Stimulated activated CD8-positive, alpha-beta memory T cell treated with anti-CD3 and anti-CD28 coated beads, Interleukin-12 subunit alpha, Interleukin-12 subunit beta, amount 100 ng/mL, for 1 hour (primary cell): ENCODE measurements at regions not wholly inside any gene's neighbourhood (a gene's known extent, or its start where the extent isn't known, plus 50 kb on each side); places are given as distances from the start of the nearest gene placed in this dataset.
"Not testable (repeated sequence)": the region's sequence is repeated elsewhere in the genome, so short reads cannot be mapped to it uniquely, and the experiment has no call there.

Experiments used
- DNase-seq: peaks from one replicate; pipeline ENCODE4 v3.0.0-alpha.2; 2020; ENCODE audit warnings: low read depth

DNA sequence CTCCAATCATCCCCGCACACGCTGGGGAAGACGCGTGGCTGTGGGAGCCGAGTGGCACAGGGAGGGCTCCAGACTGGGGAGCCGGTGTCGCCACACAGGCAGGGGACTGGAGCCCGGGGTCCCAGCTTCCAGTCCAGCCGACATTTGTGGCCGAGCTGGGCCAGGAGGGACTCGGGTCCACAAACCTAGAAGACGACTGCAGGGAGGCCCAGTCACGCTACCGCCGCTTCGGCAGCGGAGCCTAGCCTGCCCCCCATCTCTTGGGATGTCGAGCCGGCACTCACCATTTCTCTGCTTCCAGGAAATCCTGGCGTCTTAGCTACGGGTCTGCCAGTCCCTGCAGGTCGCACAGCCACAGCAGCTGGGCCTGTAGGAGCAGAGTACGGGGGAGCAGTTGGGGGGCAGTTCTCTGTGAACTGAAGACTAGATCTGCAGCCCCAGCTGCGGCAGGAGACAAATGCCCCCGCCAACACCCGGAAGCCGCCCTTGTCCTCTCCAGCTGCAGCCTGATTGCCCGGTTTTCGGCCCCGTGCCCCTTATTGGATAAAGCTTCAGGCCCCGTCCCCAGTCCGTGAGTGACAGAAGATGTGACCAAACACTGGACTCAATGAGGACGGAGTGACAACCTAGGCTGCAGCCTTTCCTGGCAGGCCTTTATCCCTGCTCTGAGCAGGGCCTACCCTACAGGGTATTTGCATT is 270.7 kb downstream of the ZNF33B start:
- peak; percentile 0 for DNase-seq

DNA sequence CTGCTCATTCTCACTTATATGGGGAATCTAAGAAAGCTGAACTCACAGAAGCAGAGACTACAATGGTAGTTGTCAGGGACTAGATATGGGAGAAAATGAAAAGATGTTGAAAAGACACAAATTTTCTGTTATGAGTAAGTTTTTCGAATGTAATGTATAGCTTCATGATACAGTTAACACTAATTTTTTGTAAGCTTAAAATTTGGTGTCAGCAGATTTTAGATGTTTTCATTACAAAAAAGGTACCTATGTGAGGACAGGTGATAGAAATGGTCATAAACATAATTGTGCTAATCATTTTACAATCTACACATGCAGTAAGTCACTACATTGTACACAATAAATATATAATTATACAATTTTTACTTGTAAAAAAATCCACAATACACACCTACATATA is 286.6 kb downstream of the ZNF33B start:
- DNase-seq = no peak

DNA sequence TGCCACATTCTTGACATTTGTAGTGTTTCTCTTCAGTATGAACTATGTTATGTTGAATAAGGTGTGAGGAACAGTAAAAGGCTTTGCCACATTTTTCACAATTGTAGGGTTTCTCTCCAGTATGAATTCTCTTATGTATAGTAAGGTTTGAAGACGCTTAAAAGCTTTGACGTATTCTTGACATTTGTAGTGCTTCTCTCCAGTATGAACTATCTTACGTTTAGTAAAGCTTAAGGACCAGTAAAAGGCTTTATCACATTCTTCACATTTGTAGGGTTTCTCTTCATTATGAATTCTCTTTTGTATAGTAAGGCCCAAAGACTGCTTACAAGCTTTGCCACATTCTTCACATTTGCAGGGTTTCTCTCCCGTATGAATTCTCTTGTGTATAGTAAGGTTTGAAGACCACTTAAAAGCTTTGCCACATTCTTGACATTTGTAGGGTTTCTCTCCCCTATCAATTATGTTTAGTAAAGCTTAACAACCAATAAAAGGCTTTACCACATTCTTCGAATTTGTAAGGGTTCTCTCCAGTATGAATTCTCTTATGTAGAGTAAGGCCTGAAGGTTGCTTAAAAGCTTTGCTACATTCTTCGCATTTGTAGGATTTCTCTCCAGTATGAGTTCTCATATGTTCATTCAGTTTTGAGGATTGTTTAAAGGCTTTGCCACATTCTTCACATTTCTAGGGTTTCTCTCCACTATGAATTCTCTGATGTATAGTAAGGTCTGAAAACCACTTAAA is 301.6 kb downstream of the ZNF33B start:
- not testable (repeated sequence) for DNase-seq

DNA sequence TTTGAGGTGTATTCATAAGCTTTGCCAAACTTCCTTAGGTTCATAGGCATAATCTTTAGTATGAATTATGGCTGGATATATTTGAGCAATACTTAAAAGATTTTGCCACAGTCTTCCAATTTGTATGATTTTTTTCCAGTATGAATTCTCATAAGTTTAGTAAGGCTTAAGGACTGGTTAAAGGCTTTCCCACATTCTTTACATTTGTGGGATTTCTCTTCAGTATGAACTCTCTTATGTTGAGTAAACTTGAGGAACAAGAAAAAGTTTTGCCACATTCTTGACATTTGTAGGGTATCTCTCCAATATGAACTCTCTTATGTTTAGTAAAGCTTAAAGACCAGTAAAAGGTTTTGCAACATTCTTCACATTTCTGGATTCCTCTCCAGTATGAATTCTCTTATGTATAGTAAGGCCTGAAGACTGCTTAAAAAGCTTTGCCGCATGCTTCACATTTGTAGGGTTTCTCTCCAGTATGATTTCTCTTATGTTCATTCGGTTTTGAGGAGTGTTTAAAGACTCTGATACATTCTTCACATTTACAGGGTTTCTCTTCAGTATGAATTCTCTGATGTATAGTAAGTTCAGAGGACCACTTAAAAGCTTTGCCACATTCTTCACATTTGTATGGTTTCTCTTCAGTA is 302.6 kb downstream of the ZNF33B start:
- DNase-seq = not testable (repeated sequence)

DNA sequence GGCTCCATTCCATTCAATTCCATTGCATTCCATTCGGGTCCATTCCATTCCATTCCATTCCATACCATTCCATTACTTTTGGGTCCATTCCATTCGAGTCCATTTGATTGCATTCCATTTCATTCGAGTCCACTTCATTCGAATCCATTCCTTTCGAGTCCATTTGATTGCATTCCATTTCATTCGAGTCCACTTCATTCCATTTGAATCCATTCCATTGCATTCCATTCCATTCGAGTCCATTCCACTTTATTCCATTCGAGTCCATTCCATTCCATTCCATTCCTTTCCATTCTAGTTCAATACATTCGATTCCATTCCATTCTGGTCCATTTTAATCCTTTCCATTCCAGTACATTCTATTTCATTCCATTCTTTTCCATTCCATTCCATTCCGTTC is 334.0 kb downstream of the ZNF33B start:
- no peak for DNase-seq

DNA sequence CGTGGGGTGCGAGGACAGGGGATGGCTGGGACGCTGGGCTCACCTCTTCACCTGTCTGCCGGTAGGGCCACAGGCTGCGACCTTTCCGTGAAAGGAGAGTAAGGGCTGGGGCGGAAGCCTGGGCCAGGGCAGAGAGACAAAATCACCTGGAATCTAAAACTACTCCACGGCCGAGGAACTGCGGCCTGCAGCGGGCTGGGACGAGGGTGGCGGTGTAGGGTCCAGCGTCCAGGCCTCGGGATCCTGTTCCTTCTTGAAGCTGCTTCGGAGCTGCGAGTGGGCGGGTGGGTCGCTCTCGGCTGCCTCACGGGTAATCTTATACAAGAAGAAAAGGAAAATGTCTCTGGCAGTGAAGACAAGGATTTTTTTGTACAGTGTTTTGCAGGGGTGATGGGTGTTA is 356.5 kb downstream of the ZNF33B start:
- not testable (repeated sequence) for DNase-seq

DNA sequence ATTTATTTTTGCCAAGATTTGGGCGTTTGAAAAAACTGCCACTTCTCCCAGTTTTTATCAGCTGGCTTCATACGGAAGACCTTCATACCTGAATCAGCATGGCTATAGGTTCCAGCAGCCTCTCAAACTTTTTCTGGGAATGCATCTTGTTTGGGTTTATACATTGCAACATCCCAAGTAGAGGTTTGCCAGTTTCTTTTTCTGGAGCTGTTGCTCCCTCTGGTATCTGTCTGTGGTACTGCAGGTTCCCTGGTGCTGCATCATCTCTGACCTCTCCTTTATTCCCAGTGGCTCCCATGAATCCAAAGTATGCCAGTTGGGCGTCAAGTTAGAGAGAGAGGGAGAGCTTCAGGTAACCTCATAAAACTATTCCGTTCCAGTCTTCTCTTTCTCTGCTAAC is 368.6 kb downstream of the ZNF33B start:
- DNase-seq = not testable (repeated sequence)

DNA sequence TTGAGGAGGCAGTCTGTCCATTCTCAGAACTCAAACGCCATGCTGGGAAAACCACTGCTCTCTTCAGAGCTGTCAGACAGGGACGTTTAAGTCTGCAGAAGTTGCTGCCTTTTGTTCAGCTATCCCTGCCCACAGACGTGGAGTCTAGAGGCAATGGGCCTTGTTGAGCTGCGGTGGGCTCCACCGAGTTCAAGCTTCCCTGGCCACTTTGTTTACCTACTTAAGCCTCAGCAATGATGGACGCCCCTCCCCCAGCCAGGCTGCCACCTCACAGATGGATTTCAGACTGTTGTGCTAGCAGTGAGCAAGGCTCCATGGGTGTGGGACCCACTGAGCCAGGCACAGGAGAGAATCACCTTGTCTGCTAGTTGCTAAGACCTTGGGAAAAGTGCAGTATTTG is 375.1 kb downstream of the ZNF33B start:
- not testable (repeated sequence) for DNase-seq

DNA sequence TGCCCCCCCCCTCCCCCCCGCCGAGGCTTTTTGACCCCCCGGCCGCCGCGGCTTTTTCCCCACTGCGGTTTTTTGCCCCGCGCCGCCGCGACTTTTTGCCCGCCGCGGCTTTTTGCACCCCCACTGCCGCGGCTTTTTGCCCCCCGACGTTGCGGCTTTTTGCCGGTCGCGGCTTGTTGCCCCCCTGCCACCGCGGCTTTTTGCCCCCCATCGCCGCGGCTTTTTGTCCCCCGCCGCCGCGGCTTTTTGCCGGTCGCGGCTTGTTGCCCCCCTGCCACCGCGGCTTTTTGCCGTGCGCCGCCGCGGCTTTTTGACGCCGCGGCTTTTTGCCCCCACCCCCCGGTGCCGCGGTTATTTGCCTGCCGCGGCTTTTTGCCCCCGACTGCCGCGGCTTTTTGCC is 395.4 kb downstream of the ZNF33B start:
- DNase-seq = not testable (repeated sequence)

DNA sequence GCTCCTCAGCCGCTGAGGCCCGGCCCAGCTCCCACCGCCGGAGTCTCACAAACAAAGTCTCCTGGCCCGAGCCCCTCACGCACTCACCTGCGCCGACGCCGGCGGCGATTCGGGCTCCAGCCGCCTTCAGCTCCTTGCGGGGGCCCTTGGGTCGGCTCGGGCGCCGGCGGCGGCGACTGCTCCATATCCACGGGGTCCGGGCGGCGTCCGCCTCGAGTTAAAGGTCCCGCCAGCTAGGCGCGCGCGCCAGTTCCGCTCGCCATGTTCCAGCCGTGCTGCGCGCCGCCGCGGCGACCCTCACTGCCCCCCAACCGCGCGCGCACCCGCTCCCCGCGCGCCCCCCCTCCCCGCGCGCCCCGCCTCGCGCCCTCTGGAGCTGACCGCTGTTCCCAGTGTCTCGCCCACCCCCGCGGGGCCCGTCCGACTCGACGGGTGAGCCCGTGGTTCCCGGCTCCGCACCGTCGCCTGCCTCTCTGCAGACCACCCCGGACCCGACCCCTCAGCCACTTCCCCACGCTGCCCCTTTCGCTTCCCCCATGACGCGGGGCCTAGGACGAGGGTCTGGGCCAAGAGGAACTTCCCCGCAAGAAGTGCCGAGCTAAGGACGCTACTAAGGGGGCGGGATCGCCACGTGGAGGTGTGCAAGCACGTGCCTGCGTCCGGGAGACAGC is 396.1 kb downstream of the ZNF33B start:
- DNase-seq = no peak

DNA sequence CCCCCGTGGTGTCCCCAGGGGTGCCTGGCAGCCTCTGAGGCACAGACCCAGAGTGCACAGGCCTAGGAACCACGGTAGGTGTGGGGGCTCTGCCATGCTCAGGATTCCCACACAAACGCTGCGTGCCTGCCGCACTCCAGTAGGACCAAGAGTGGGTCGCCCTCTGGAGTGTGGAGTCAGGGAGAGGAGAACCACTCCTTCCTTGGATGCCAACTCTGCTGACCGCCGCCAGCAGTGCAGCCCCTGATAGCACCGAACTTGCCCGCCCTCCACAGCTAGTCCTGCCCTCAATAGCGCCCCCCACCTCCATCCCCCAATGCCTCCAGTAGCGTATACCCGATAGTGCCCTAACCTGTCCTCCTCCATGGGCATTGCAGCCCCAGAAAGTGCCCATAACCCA is 402.0 kb downstream of the ZNF33B start:
- DNase-seq = not testable (repeated sequence)

DNA sequence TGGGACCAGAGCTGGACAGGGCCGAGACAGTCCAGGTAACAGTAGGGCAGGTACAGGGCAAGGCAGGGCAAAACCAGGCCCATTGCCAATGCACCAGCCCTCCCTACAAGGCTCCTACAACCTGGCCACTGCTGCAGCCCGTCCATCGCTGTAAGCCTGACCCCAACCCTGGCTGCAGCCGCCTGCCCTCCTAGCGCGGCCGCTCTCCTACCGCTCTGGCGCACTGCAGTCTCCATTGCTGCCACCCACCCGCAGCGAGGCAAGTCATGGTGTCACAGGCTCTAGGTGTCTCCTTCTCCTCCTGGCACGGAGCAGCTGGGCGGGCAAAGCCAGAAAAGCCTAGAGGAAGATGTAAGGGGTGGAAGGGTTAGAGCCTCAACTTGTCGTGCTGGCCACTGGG is 402.6 kb downstream of the ZNF33B start:
- not testable (repeated sequence) for DNase-seq

DNA sequence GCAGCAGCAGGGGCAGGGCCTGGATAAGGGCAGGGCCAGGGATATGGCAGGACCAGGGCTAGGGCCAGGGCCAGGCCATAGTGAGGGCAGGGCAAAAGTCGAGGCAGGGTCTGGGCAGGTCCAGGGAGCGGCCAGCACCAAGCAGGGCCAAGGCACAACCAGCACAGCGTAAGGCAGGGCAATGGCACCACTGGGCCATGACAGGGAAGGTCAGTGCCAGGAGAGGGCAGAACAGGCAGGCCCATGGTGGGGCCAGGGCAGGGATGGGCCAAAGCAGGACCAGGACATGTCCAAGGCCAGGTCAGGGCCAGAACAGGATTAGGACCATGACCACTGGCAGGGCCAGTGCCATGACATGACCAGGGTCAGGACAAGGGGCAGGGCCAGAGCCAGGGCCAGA is 403.1 kb downstream of the ZNF33B start:
- DNase-seq = not testable (repeated sequence)

DNA sequence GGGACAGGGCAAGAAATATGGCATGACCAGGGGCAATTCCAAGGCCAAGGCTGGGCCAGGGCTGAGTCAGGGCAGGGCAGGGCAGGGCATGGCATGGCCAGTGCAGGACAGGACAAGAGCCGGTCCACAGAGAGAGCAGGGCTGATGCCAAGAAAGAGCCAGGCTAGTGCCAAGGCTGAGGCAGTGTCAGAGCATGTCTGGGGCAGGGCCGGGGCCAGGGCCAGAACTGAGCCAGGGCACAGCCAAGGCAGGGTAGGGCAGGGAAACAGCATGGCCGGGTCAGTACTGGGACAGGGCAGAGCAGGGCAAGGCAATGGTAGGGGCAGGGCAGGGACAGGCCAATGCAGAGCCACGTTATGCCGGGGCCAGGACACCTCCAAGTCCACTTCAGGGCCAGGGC is 403.9 kb downstream of the ZNF33B start:
- not testable (repeated sequence) for DNase-seq

DNA sequence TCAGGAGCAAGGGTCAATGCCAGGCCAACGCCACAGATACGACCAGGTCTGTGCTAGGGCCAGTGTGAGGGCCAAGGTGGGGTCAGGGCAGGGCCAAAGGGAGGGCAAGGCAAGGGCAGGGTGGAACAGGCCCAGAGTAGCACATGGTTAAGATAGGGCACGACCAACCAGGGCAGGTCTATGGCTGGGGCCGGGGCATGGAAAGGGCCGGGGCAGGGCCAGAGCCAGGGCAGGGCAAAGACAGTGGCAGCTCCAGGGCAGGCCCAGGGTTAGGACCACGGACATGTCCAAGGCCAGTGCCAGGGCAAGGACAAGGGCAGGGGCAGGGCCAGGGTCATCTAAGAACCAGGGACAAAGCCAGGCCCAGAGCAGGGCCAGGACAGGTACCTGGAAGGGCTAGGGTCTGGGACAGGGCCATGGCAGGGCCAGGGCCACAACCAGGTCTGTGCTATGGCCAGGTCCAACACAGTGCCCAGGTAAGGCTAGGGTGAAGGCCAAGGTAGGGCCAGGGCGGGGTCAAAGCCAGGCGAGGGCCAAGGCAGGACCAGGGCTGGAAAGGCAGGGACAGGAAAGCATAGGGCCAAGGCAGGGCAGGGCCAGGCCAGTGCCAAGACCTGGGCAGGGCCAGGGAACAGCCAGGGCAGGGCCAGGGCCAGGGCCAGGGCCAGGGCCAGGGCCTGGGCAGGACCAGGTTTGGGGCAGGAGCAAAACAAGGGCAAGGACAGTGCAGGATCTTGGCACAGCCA is 404.7 kb downstream of the ZNF33B start:
- DNase-seq = not testable (repeated sequence)

DNA sequence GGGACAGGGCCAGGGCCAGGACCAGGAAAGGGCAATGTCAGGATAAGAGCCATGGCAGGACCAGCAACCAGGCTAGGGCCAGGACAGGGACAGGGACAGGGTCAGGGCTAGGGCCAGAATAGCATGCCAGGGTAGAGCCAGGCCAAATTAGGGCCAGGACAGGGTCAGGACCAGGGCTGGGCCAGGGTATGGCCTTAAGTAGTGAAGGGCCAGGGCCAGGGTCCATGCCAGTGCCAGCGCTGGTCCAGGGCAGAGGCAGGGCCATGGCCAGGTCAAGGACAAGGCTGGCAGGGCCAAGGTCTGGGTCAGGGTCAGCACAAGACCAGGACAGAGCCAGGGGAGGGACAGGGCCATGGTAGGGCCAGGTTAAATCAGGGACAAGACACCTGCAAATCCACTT is 405.4 kb downstream of the ZNF33B start:
- DNase-seq = not testable (repeated sequence)

DNA sequence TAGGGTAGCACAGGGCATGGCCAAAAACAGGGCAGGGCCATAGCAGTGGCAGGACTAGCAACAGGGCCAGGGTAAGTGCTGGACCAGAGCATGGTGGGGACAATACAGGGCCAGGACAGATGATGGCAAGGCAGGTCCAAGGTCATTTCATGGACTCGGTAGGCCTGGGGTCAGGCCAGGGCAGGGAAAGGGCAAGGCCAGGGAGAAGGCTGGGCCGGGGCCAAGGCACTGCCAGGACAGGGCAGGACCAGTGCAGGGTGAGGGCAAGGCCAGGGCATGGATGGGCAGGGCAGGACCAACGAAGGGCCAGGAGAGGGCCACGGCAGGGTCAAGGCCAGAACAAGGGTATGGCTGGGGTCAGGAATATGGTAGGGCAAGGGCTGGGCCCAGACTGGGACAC is 407.6 kb downstream of the ZNF33B start:
- not testable (repeated sequence) for DNase-seq

DNA sequence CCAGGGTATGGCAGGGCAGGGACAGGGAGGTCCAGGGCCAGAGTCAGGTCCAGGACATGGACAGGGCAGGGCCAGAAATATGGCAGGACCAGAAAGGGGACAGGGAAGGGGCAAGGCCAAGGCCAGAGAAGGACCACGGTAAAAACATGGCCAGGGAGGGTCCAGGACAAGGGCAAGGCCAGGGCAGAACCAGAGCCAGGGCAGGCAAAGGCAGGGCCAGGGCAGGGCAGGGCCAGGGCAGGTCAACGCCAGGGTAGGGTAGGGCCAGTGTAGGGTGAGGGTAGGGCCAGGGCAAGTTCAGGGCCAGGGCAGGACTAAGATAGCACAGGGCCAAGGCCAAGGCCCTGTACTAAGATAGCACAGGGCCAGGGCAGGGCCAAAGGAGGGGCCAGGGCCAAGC is 408.3 kb downstream of the ZNF33B start:
- DNase-seq = not testable (repeated sequence)

DNA sequence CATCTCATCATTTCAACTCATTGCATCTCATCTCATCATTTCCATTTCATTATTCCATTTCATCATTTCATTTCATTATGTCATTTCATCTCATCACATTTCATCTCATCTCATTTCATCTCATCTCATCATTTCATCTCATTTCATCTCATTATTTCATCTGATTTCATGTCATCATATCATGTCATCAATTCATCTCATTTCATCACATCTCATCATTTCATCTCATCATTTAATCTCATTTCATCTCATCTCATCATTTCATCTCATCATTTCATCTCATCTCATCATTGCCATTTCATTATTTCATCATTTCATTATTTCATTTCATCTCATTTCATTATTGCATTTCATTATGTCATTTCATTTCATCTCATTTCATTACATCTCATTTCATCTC is 410.5 kb downstream of the ZNF33B start:
- DNase-seq = not testable (repeated sequence)

DNA sequence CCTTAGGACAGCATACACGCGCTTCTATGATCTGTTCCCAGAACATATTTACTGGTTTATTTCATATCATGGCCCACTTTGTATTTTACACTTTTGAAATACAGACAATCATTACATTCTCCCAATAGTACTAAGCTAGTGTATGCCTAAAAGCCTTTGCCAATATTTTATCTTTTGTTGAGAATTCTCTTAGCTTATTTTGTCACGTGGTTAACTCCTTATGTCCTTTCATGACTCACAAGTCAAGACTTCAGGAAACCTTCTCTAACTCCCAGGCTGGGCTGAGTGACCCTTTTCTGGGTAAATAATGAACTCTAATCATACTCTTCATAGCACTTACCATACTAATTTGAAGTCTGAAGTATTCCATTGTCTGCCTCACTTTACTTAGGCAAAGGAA is 444.8 kb downstream of the ZNF33B start:
- DNase-seq = not testable (repeated sequence)

DNA sequence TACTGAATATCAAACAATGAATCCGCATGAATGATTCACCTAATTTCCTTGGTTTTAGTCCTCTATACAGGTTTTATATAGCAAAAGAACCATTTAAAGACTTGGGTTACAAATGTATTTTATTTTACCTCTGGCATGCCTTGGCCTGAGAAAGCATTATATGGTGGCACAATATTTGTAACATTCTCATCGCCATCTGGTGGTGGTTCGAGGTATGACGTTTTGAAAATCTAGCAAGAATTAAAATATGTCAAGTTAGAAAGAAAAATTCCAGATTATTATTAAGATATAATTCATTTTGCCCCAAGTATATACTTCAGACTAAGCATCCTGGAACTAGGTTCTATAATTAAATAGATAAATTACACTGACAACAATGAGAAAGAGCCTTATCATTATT is 445.9 kb downstream of the ZNF33B start:
- not testable (repeated sequence) for DNase-seq
